Ovary (tissue), 3 donors: ENCODE measurements at regions not wholly inside any gene's neighbourhood (a gene's known extent, or its start where the extent isn't known, plus 50 kb on each side); places are given as distances from the start of the nearest gene placed in this dataset.

Source experiments
- EP300 ChIP-seq: sonication (generic); formaldehyde crosslinking; IDR thresholded peaks from one replicate; pipeline ENCODE4 v1.6.1; 2017; ENCODE audit warnings: antibody characterized with exemption
- POLR2A ChIP-seq: fragments of 450-650 bp; IDR thresholded peaks from one replicate; pipeline ENCODE4 v1.6.1; 2017; ENCODE audit warnings: antibody characterized with exemption, mild to moderate bottlenecking, moderate library complexity
- TF ChIP-seq, protein P1 (sequence below), 3 donors: fragments of 450-650 bp in 2 of 3; fragments of 200-600 bp in 1 of 3; IDR thresholded peaks; one replicate each; pipeline versions ENCODE4 v1.5.1 to v1.8.0; 2016 to 2022; ENCODE audit warnings: antibody characterized with exemption in 3 of 3, mild to moderate bottlenecking in 1 of 3
- donor health status: DM: no; HTN: no; CAD: no.

DNA sequence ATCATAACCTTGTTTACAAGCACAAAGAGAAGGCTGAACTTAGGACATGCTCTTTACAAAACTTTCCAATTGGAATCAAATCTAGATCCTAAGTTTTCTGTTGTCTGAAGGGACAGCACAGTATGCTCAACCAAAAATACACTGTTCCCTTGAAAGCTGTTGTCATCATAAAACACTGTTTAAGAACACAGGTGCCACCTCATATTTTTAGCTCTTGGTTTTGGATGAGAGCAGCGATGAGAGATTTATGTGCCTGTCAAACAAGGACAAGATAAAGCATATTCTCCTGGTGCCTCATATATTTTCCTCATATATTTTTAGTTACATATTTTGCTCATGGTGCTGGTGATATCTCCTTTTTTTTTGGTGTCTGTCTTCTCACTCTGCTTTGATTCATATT, 788.4 kb downstream of the AACS start:
- TF ChIP-seq, protein P1, sequence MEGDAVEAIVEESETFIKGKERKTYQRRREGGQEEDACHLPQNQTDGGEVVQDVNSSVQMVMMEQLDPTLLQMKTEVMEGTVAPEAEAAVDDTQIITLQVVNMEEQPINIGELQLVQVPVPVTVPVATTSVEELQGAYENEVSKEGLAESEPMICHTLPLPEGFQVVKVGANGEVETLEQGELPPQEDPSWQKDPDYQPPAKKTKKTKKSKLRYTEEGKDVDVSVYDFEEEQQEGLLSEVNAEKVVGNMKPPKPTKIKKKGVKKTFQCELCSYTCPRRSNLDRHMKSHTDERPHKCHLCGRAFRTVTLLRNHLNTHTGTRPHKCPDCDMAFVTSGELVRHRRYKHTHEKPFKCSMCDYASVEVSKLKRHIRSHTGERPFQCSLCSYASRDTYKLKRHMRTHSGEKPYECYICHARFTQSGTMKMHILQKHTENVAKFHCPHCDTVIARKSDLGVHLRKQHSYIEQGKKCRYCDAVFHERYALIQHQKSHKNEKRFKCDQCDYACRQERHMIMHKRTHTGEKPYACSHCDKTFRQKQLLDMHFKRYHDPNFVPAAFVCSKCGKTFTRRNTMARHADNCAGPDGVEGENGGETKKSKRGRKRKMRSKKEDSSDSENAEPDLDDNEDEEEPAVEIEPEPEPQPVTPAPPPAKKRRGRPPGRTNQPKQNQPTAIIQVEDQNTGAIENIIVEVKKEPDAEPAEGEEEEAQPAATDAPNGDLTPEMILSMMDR (IDR thresholded peaks at IDR 0.05), result no peak
- TF ChIP-seq POLR2A (no peak), EP300 (no peak)
